Ovary (tissue), 3 donors: ENCODE measurements at regions not wholly inside any gene's neighbourhood (a gene's known extent, or its start where the extent isn't known, plus 50 kb on each side); places are given as distances from the start of the nearest gene placed in this dataset.

Experiments
- CTCF ChIP-seq, 3 donors: fragments of 450-650 bp in 2 of 3; fragments of 200-600 bp in 1 of 3; IDR thresholded peaks; one replicate each; pipeline versions ENCODE4 v1.5.1 to v1.8.0; 2016 to 2022; ENCODE audit warnings: antibody characterized with exemption in 3 of 3, mild to moderate bottlenecking in 1 of 3
- EP300 ChIP-seq: sonication (generic); formaldehyde crosslinking; IDR thresholded peaks from one replicate; pipeline ENCODE4 v1.6.1; 2017; ENCODE audit warnings: antibody characterized with exemption
- POLR2A ChIP-seq: fragments of 450-650 bp; IDR thresholded peaks from one replicate; pipeline ENCODE4 v1.6.1; 2017; ENCODE audit warnings: antibody characterized with exemption, mild to moderate bottlenecking, moderate library complexity
- donor health status: DM: no; HTN: no; CAD: no.

GRCh38 chr7:94104301-94104700, 100.1 kb upstream of the BET1 start:
- TF ChIP-seq CTCF (IDR thresholded peaks at IDR 0.05), result no peak
- TF ChIP-seq POLR2A, result no peak
- TF ChIP-seq EP300, result no peak
